HG03432 (cell line): ENCODE measurements at regions not wholly inside any gene's neighbourhood (a gene's known extent, or its start where the extent isn't known, plus 50 kb on each side); places are given as distances from the start of the nearest gene placed in this dataset.

Experiments used
- ATAC-seq: cut with Tn5 transposase; IDR thresholded peaks from one replicate; pipeline ENCODE4 v1.9.1; 2021; ENCODE audit warnings: mild to moderate bottlenecking, moderate library complexity; ENCODE audit not compliant: unreplicated experiment

DNA sequence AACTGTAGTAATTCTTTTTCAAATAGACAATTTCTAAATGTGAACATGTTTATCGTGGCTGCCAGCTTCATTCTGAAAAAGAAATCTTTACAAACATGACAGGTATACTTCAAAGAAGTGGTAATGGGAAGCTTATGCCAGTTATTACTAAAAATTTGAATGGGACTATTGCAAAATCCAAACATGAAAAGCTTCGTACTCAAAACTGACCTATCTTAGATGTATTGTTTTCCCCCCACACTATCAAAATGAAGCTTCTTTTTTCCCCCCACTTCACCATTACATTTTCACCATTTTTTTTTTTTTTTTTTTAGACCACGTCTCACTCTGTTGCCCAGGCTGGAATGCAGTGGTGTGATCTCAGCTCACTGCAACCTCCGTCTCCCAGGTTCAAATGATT is 50.4 kb upstream of the SERTAD2 start:
- no peak for ATAC-seq

DNA sequence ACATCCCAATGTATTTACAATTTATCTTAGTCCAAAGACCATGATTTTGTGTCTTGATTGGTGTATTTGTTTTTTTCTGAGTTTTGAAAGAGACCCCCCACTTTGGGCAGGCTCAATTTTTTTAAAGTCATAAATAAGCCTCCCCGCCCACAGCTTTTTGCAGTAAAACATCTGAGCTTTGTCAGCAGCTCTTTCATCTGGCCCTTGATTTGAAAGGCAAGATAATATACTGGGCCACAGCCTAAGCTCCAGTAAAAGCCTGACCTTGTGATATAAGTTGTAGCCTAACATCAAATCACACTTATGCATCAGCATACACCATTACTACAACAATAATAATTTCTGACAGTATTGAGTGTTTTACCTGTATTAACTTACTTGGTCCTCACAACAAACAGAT is 51.3 kb upstream of the SERTAD2 start:
- ATAC-seq, result no peak

DNA sequence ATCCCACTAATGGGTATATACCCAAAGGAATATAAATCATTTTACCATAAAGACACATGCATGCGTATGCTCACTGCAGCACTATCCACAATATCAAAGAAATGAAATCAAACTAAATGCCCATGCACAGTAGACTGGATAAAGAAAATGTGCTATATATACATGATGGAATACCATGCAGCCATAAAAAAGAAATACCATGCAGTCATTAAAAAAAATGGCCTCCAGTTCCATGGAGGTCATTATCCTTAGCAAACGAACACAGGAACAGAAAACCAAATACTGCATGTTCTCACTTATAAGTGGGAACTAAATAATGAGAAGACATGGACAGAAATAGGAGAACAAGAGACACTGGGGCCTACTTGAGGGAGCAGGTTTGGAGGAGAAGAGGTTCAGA is 53.6 kb upstream of the SERTAD2 start:
- no peak for ATAC-seq

DNA sequence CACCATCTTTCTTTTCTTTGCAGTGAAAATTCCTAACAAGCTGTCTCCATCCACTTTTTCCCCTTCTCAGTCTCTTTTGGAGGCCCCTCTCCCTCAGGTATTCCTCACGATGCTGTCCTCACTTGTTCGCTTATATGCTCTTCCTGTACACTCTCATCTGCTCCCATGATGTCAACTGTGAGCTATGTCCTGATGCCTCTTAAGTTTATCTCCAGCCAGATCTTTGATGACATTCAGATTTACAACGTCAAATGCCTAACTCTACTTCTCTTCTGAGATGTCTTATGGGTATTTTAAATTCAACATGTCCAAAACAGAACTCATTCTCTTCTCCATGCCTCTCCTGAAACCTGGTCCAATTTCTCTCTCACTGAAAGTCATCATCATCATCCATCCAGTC is 55.1 kb upstream of the SERTAD2 start:
- no peak for ATAC-seq

DNA sequence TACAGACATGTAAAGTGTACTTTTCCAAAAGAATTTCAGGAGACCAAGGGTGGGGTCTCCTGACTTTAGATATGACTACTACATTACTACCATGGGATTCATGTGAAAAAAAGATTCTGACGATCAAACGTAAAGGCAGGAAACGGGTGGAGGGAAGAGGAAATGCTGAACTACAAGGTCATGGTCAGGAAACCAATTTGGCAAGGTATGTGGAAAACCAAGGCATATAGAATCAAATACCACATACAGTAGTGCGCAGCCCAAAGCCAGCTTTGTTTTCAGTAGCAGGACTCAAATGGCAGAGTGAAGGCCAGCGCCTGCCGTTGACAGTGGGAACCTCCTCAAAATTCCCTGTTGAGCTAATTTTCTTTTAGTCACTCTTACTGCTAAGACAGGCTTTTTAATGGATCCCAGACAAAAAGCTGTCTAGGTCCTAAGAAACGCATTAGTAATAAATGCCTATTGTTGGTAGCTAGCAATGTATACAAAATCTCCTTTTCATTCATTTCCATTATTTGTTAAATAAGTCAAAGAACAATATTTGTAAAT is 57.6 kb upstream of the SERTAD2 start:
- no peak for ATAC-seq

DNA sequence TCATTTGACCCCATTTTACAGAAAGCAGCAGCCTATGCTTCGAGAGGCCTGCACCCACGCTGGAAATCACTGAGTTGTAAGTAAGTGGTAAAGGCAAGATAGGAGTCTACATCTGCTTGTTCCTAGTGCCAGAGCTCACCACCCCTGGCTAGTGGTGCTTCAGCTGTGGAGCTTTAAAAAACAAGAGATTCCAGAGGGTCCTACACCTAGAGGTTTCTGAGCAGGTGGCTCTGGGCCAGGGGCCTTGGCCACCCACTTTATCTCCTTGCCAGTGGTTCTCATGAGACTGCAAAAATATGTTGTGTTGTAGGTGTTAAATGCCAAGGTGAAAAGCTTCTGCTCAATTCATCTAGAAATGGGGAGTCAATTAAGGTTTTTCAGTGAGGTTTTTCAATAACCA is 60.0 kb upstream of the SERTAD2 start:
- no peak for ATAC-seq

DNA sequence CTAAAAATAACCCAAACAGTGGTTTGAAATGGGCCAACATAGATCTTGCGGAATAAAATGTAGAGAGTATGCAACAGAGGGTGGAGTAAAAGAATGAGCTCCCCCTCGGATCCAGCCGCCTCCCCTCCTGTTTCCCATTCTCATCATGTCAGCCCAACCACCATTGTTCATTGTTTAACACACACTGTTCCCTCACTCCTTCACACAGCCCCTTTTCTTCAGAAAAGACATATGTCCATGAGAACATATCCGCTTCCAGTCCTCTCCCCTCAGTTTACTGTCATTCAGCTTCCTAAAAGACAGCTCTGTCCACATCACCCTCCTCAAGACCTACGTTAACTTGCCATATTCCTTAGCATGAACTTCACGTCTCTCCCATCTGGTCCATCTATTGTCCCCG is 62.9 kb upstream of the SERTAD2 start:
- no peak for ATAC-seq

DNA sequence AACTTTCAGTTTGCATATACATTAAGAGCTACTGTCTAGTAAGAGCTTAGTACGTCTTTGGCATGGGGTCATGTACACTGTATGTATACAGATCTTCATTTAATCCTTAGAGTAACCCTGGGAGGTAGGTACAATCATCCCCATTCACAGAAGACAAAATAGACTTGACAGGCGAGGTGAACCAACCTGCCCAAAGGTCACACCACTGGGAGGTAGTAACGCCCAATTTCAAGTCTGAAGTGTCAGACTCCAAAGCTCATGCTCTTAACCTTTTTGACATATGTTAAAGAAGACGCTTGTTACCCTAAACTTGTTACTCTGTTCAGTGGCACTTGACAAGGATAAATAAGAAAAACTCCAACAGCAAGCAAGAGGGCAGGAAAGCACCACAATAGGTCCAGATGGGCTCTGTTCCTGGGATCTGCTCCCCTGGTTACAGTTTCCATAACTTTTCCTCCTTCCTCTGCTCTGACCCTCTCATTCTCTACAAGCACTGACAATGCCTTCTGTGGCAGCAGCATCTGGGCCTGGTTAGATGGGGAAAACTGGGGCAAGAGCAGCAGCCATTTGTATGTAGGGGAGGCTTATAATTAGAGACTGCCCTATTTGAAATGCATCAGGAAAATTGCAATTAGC is 64.7 kb upstream of the SERTAD2 start:
- no peak for ATAC-seq

DNA sequence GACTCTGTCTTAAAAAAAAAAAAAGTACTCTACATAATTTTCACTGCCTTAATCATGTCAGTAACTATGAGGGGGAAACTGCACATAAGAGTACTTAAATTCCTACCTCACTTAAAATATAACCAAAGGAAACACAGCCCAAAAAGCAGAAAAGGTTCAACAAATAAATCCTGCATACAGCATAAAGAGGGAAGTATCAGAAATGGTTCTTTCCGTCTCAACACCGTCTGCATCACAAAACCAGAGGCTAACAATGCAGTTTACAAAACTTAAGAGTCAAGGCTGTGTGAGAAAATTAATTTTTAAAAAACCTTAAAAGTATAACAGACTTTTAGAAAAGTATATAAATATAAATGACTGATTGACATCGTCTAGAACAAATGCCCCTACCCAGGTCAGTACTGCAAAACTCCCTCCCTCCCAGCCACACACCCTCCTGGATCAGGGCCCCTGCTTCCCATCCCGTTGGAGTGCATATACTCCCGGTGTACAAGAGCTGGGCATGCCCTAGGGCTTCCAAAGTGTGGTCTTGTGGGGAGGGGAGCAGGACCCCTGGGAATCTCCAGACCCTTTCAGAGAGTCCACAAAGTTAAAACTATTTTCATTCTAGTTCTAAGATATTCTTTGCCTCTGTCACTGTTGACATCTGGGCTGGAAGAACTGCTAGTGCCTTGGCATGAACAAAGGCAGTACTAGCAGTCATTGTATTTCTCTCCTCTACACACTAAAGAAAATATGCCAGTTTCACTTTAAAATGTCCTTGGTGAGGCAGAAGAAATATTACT is 67.0 kb upstream of the SERTAD2 start:
- ATAC-seq, result no peak

DNA sequence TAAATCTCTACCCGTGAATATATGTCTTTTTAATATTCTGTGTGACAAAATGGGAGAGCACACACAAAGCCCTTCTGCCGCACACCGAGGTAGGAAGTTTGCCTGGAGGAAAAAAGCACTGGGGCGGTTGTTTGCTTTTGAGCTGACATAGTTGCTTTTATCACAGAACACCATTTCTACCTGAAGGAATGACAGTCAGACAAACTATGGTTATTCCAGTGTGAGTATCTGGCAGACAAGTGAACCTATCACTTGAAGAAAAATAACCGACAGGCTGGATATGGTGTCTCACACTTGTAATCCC is 67.6 kb upstream of the SERTAD2 start:
- no peak for ATAC-seq

DNA sequence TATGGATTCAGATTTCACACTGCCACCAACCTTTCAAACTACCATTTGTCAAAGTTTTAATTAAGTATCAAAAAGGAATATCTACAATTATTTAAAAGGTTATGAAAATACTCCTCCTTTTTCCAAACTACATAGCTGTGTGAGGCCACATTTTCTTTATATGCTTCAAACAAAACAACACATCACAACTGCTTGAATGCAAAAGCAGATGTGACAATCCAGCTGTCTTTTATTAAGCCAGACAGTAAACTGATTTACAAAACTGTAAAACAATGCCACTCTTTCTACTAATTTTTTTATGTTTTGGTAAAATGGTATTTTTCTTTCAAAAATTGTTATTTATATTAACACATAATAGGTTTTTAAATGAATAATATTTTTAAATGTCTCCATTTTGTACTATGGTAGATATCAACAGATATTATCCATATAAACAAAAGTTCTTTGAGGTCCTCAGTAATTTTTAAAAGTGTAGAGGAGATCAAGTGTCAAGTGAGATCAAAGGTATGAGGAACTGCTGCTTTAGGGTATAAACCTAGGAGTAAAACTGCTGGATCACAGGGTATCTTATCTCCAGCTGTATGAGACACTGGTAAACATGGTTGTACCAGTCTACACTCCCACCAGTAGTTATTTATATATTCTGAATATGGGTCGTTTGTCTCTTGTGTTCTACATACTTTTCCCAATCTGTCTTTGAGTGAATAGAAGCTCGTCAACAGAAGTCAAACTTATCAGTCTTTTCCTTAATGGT is 68.8 kb upstream of the SERTAD2 start:
- ATAC-seq, result no peak

DNA sequence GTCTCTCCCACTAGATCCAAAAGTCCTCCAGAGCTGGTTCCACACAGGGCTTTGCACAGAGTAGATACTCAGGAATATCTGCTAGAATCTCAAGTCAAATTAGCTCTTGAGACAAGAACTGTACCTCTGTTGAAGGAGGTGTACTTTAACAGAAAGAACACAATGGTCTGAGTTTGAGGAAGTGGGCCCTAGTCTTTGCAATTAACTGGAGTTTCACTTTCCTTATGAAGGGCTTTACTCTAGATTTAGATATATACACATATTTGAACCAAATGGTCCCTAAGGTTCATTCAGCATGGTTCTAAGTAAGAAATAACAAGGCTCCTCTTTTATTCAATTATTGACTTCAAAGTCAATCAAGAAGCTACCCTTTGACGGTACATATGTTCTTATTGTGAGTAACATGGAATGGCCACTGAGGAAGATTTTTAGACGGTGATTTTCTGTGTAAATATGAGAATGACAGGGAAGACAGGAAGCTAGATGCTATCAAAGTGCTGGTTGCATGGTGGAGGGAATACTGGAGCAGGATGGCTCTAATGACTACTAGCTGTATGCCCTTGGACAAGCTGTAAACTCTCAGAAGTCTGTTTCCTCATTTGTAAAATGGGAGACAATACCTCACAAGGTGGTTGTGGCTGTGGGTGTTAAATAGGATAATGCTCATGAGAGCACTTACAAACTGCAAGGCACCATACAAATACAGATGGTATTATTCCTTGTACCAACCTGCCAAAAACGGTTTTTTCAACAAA is 73.5 kb upstream of the SERTAD2 start:
- peak; percentile 86 for ATAC-seq

DNA sequence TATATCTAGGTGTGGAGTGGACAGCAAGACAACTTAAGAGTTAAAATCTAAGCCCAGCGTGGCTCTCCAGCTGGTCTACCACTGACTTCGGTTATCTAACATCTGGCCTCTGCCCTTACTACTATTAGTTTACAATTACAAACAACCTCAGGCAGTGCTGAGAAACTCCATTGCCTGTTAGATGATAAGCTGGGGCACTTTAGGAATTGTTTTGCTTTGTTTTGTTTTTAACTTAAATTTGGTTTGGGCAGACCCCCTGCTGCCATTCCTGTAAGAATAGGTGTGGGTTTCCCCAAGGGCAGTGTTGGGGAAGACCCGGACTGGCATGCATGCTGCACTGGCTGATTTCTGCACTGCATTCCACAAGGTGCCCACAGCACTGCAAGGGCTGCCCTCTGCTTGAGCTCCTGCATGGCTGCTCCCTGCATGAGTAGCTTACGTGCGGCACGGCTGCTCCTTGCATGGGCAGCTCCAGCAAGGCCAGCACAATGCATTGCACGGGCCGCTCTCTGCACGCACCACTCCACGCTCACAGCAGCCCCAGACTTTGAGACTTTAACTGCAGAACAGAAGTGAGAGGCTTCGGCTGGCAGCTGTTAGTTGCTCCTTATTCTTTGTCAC is 74.2 kb upstream of the SERTAD2 start:
- peak; percentile 23 for ATAC-seq

DNA sequence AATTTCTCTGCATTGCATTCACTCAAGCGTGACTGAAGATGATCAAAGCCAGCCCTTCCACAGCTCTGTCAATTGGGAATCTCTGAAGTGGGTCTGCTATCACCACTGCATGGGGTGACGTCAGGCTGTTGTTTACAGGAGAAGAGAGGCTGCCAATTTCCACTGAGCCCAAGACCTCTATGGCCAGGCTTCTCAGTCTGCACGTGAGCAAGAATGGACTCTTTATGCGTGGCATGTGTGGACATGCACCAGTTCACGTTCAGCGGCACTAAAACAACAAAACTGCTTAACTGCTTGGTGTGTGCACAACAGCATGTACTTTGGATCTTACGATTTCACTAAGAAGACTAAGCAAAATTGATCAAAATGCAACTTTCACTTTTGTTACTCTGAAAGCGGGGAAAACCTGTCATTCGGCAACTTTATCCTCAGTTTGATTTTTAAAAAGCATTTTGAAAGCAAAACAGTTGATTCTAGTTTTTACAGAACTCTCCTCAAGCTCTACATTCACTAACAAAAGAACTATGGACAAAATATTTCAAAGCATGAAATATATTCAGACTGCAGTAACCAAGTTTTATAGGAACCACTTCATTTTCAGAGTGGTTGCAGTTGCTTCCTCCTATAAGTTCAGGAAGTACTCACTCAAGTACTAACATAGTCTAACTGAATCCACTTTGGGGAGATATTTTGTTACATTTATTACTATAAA is 77.0 kb upstream of the SERTAD2 start:
- peak; percentile 22 for ATAC-seq

DNA sequence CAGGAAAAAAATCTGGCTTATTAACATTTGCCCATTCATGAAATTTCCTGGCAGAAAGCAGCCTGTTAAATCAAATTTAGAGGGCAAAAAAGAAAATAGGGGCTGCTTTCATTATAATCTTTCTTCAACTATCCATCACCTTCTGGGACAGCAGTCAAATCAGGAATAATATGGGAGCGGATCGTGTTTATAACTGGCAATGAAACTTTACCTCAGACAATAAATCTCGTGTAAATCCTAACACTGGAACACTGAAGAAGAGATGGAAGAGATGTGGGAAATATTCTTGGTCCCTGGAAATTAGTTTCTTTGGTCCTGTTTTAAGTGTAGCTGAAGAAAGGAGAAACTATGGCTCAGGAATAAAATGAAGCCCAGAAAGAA is 77.5 kb upstream of the SERTAD2 start:
- ATAC-seq, result no peak

DNA sequence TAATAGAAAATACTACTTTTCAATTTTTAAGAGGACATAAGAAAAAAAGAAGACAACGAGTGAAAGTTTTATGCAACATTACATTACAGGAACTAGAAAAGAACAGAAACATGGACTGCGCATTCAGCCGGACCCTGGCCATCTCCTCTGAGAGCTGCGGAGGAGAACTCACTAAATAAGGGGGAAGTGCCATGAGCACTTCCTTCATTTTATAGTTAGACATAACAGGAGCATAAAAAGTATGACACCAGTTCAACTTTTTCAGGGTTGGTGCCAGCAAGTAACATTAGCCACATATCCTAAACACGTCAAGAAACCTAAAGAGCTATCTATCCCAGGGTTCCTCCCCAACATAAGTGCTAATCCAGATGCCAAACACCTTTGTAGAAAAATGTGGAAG is 78.0 kb upstream of the SERTAD2 start:
- no peak for ATAC-seq

DNA sequence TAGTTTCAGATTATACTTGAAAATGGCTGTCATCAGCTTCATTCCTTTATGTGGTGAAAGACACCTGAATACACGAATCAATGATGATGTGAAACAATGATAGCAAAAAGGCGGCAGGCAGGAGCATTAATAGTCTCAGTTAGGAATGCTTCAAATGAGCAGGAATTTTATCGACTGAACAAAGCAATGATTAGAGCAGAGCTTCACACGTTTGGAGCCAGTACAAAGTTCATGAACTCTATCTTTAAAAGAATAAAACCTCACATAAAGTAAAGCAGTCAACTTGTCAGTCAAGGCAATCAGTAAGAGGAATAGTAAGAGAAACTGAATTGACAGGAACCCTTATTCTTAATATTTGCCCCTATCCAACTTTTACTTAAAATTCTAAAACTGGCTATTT is 78.4 kb upstream of the SERTAD2 start:
- ATAC-seq, result no peak

DNA sequence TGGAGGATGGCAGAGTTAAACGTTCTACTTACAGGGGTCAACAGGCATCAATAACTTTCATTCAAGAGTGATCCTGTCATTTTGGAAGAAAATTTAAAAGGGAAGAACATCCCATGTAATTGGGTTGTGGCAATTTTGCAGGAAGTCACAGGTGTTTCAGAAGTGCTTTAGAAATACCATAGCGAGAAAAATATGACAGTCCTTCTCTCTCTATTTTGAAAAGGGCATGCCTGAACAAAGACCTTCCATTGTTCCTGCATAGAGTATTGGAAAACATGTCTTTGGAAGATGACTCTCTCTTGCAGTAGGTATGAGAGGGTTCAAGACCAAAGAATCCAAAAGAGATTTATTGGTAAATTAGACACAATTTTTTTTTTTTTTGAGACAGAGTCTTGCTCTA is 81.8 kb upstream of the SERTAD2 start:
- no peak for ATAC-seq

DNA sequence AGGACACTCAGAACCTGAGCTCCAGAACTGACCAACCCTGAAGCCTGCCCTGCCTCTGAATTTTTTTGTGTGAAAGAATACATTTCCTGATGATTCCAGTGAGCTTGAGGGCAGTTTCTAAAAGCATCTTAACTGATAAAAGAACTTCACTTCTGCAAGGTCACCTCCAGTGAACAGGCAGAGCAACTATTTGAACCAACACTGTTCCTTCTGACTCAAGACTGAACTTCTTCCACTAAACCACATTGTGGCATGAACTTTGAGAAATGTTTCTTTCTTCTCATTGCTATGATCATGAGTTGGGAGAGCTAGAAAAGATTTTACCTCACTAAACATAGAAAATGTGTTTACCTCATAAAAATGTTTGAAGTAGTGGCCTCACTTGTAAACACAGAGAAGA is 83.8 kb upstream of the SERTAD2 start:
- peak; percentile 79 for ATAC-seq

DNA sequence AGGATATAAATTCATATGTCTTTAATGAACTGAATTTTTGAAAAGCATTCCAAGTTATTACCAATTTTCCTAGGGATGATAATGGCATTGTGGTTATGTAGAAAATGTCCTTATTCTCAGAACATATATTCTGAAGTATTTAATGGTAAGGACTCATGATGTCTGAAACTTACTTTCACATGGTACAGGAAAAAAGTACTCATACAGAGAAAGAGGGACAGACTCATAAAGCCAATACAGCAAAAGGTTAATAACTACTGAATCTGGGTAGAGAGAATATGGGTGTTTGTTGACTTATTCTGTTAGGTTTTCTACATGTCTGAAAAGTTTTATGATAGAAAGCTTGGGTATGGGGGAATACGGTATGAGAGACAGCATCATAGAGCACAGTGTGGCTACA is 84.3 kb upstream of the SERTAD2 start:
- ATAC-seq, result peak; percentile 82
